Thyroid gland (tissue), 4 donors: ENCODE measurements at regions not wholly inside any gene's neighbourhood (a gene's known extent, or its start where the extent isn't known, plus 50 kb on each side); places are given as distances from the start of the nearest gene placed in this dataset.

Experiments
- CTCF ChIP-seq, 6 experiments: fragments of 200-600 bp in 3 of 6; fragments of 450-650 bp in 3 of 6; sonication (generic) in 3 of 6; IDR thresholded peaks; one replicate each; pipeline ENCODE4 v1.5.1; 2016 to 2019; ENCODE audit warnings: antibody characterized with exemption in 6 of 6, mild to moderate bottlenecking in 2 of 6, inconsistent platforms in 1 of 6, moderate library complexity in 1 of 6
- POLR2A ChIP-seq, 2 donors: fragments of 450-650 bp; IDR thresholded peaks; one replicate each; pipeline ENCODE4 v1.6.1; 2017; ENCODE audit warnings: antibody characterized with exemption in 2 of 2, mild to moderate bottlenecking in 2 of 2, moderate library complexity in 1 of 2

GRCh38 chr5:29897916-29898315 lies 1295.6 kb upstream of the CDH6 start:
- no peak for TF ChIP-seq CTCF (IDR thresholded peaks at IDR 0.05)
- no peak for TF ChIP-seq POLR2A (IDR thresholded peaks at IDR 0.05)
